Hematopoietic multipotent progenitor cell treated with erythropoietin and hydrocortisone succinate and interleukin-3 and kit ligand, for 4 days (in vitro differentiated cells): ENCODE measurements at regions not wholly inside any gene's neighbourhood (a gene's known extent, or its start where the extent isn't known, plus 50 kb on each side); places are given as distances from the start of the nearest gene placed in this dataset.
"Not testable (repeated sequence)": the region's sequence is repeated elsewhere in the genome, so short reads cannot be mapped to it uniquely, and the experiment has no call there.

Experiments
- DNase-seq: peaks from one replicate; pipeline ENCODE4 v3.0.0-alpha.2; 2015

DNA sequence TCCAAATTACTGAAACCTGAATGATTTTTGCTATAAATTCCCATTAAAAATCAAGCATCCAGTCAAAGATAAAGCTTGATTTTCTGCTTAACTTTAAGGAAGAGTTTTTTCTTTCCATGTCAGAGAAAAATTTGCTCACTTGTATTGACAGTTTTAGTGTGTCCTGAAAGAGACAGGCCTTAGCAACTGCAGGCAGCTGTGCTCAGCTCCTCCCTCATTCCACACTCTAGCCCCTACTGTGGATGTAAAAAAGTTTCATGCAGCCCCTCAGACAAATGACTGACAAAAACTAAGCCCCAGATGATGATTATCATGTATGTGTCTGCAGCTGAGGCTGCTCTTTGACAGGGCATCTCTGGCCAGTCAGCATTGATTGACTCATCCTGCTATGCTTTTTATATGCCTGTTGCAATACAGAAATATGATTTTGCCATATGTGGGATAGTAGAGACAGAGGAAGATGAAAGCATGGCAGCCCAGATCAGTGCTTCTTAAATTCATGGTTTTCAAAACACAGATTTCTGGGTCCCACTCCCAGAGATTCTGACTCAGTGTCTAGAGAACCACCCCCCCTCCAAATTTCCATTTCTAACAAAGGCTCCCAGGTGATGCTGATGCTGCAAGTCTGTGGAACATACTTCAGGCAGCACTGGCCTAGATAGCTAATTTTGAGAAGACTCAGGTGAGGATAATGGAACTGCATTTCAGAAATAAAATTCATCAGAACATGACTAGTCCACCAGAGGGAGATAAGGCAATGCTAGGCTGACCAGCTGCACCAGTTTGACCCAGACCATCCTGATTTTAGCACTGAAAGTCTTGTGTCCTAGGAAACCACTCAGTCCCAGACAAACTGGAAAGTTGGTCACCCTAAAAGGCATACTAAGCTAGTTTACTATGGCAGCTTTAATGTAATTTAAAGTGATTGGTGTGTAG is 298.7 kb upstream of the KCNN2 start:
- DNase-seq, result no peak

DNA sequence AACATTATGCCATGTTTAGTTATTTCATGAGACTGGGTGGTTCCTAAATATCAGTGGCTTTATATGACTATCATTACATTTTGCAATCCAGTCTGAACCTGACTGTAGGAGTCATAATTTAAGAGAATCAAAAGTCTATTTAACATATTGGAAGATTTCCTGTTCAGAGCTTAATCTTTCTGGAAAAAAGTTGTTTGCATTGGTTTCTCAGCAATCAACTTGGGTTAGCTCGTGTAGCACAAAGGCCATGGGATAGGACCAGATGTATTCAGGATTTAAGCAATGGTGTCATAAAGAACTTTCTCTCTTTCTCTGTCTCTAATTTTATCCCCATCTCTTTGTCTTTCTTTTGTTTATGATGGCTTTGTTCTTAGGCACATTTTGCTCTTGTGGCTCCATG is 296.0 kb upstream of the KCNN2 start:
- no peak for DNase-seq

DNA sequence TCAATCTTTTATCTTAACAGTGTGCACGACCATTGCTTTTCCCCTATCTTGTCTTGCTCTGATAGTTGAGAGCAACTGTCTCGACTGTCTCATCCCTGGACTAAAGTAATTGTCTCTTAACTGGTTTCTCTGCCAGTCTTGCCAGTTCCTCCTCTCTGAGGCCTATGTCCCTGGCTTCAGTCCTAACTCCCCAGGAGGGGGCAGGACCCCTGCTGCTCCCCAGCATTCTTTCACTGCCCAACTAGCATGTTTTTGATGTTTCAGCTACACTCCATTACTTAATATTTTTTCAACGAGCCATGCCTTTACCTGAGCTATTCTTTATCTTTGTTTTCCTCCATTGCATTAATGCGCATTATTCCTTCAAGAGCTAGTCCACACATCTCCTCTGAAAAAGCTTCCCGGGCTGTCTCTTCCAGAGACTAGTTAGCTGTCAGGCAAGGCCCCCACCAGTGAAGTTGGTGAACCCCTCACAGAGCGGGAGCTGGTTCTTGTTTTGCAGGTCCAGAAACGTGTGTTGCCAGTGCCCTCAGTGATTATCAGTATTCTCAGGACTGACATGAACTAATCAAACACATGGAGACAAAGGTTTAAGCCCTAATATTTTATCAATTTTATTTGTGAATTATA is 291.7 kb upstream of the KCNN2 start:
- DNase-seq, result no peak

DNA sequence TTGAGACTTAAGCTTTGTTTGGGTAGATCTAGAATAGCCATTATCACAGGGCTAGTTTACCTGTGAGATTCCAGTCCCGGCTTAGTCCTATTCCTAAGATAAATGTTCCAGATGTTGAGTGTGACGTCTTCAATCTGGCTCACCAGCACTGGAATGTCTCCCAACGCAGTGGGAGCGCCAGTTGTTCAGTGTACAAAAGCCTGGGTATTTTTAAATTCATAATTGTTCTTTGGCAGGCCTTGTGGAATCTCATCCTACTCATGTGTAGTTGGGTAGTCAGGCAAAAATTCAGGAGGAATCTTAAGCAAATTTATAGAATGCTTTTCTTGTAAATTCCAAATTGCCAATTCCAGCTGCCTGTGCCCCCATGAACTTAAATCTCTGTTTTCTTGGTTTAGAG is 272.6 kb upstream of the KCNN2 start:
- DNase-seq, result no peak

- no peak for DNase-seq
Observed at GRCh38 chr5:114097570-114097969, 264.3 kb upstream of the KCNN2 start.

- no peak for DNase-seq
Observed at GRCh38 chr5:114099161-114099560, 262.7 kb upstream of the KCNN2 start.

- DNase-seq, result peak; percentile 69
Observed at GRCh38 chr5:114101153-114101552, 260.7 kb upstream of the KCNN2 start.

GRCh38 chr5:114113604-114114003 is 248.3 kb upstream of the KCNN2 start:
- no peak for DNase-seq

DNA sequence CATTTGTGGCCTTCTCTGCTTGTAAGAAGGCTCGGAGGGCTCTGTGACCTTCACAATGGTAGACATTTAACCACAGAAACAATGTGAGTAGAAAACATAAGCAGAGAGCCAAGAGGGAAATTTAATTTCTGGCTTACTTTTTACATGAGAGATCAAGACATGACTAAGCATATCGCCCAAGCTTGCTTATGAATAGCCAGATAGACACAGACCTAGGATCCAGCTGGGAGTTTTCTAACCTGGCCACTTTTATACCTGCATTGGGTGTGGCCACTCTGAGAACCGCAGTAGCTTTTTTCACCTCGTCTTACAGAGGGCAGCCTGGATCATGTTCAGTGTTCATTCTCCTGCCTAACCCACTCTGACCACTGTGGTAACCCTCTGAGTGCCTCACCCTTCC is 244.9 kb upstream of the KCNN2 start:
- DNase-seq, result no peak

DNA sequence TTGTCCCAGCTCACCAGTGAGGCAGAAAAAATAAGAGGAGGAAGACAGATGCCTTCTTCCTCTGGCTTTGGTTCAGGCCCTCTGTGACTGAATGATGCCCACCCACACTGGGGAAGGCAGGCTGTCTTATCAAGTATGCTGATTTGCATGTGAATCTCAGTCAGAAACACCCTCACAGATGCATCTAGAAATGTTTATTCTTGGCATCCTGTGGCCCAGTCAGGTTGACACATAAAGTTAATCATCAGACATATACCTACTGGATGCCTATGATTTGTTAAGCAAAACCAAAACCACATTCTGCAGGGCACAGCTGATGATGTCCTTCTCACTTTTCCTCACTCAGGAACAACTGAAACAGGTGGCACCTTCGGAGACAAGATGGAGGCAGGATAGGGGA is 243.4 kb upstream of the KCNN2 start:
- DNase-seq, result no peak

DNA sequence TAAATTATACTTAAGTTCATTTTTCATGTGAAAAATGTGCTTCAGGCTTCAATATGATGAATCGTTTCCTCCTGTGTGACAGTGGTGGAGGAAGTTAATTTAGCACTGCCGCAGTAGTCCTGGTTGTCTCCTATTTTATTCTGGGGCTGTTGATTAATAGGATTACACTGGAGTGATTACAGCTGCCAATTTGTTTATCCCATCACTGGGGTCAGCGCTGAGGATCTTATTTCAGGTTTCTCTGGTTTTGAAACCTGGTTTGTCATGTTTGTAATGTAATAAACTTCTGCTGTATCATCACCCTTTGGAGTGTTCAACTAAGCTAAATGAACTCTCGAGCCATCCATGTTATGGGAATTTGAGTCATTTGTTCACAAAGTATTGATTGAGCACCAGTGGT is 241.7 kb upstream of the KCNN2 start:
- no peak for DNase-seq

DNA sequence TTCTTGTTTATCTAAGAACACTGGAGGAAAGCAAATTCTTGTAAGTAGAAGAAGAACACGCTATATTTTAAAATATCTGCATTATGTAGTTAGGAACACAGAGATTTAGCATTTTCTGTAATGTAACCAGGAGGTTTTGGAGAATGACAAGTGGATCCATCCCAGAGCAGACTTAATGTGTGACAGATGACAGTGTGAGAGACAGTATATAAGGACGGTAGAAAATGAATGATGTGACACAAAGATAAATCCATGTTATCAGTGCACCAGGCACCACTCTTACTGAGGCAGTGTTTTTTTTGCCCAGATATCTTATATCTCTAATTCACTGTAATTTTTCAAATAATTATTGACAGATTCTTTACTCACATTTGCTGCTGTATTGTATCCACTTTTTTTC is 239.0 kb upstream of the KCNN2 start:
- no peak for DNase-seq

DNA sequence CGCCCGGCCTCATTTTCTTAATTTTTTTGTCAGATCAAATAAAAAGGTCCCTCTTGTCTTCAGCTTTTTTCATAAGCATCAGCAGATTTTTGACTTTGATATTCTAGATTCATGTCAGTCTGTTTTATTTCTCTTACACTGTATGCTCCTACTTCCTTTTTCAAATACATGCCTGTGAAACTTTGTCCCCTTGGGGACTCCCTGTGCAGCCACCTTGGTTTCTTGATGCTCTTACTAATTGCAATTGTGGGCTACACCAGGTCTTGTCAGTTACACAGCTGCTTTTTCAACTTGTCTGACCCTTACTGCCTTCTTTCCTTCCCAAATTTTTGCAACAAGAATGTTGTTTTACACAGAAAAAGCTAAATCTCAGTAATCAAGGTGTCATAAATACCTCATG is 238.2 kb upstream of the KCNN2 start:
- no peak for DNase-seq

DNA sequence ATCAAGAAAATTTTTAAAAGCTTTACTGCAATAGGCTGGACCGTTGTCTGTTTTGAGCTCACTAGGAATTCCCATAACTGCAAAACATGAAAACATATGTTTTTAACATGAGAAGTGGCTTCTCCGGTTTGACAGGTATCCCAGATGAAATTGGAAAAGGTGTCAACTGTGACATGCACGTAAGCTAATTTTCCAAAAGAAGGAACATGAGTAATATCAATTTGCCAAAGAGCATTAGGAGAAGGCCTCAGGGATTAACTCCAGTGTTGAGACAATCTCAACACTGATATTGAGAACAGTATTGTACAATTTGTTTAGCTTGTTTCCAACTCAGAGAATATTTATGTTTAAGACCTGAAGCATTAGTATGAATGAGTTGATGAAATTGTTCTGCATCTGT is 215.5 kb upstream of the KCNN2 start:
- DNase-seq, result no peak

DNA sequence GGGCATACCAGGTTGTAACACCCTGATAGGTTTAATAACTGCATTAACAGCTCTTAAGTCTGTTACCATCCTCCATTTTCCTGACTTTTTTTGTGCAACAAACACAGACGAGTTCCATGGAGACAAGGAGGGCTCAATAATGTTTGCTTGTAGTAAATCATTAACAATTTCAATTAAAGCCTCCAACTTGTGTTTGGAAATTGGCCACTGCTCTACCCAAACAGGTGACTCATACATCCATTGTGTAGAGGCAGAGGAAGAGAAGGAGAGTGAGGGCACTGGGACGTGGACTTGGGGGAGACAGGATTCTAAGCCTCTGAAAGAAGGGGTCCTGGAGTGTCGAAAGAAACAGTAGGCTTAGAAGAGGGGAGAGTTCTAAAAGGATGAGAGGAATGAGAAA is 213.6 kb upstream of the KCNN2 start:
- no peak for DNase-seq

DNA sequence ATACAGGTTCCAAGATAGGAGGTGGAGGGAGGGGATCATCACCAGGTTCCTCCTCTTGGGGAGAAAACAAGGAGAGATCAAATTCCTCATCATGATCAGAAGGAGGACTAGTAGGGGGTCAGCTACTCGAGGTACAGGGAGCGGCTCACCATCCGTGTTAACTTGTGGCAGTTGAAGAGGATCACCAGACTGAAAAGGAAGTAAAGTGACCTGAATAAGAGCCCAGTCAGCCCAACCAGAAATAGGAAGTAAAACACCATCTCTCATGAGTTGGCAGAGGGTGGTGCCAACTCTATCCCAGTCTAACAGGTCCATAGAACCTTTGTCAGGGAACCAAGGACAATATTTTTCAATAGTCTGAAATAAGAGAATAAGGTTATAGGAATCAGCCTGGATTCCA is 213.1 kb upstream of the KCNN2 start:
- not testable (repeated sequence) for DNase-seq

DNA sequence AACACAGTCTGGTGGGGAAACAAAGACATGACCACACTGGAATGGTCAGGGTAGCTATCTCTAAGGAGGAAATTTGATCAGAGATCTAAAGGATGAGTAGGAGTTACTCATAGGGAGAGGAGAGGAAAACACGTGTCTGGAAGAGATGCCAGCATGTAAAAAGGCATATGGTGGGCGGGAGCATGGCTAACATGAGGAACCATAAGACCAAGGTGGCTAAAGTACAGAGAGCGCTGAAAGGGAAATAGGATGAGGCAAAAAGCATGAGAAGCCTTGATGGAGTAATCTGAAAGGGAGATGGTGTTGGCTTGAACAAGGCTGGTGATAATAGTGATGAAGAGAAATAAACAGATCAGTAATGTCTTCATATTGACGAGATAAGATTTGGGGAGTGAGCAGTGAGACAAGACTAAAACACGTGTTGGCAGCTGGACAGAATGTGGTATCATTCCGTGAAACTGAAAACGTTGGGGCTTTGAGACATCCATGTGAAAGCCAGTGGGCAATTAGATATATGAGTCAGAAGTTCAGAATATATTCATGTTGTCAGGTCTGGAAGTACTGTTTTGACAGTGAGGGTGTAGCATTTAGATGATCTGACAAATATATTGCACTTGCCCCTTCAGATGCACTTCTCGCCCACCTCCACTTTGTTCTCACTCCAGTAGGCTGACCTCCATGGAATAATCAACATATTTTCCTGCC is 209.1 kb upstream of the KCNN2 start:
- no peak for DNase-seq

- no peak for DNase-seq
Observed at GRCh38 chr5:114153392-114153791, 208.5 kb upstream of the KCNN2 start.

DNA sequence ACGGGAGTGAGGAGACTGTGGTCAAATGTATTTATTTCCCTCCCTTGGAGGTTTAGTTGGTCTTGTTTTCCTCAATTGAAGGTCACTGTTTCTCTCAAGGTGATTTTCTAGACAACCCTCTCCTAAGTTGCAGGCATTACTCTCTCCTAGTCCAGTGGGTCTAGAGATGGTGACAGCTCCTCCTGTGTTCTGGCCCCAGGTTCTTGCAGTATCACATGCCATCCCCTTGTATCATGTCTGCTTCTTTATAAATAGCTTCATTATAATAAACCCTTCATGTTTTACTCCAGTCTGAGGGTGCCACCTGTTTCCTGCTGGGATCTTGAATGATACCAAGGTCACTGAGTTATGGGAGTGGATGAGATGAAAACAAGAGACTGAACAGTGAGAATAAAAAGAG is 208.0 kb upstream of the KCNN2 start:
- no peak for DNase-seq

- no peak for DNase-seq
Observed at GRCh38 chr5:114166081-114166480, 195.8 kb upstream of the KCNN2 start.

DNA sequence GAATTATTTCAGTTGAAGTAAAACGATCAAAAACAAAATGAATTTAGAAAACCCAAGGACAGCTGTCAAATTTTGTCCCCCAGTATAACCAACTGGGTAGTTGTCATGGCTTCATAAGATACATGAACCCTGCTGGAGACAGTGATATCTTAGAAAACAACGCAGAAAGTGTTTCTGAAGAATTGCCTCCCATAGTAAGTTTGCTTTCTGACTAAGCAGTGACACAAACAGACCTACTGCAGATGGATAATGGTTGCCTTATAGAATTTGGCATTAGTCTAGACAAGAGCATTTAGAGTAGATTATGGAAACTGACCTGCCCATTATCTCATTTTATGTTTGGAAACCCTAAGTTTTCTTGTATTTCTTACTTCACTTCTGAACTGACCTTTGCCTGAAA is 187.7 kb upstream of the KCNN2 start:
- DNase-seq, result no peak

- DNase-seq, result no peak
Observed at GRCh38 chr5:114174837-114175236, 187.0 kb upstream of the KCNN2 start.

GRCh38 chr5:114176356-114176755 is 185.5 kb upstream of the KCNN2 start:
- DNase-seq, result no peak

DNA sequence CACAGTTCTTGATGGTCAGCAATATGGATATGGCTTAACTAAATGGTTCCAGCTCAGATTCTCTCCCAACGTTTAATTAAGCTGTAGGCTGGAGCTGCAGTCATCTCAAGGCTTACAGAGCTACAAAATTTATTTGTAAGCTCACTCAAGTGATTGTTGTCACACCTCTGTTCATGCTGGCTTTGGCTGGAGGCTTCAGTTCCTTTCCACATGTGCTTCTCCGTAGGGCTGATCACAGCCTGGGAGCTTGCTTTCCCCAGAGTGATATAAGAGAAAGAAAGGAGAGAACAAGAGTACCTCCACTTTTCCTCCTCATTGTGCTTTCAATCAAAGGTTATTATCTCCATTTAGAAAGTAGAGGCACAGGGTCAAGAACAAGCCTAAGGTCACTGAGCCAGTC is 182.7 kb upstream of the KCNN2 start:
- no peak for DNase-seq
